Activated CD4-positive, alpha-beta T cell treated with anti-CD3 and anti-CD28 coated beads, Interleukin-2, amount 50 U/mL, for 48 hours (primary cell): ENCODE measurements at regions not wholly inside any gene's neighbourhood (a gene's known extent, or its start where the extent isn't known, plus 50 kb on each side); places are given as distances from the start of the nearest gene placed in this dataset.

Experiments
- DNase-seq, 2 experiments: peaks; one replicate each; pipeline ENCODE4 v3.0.0-alpha.2; 2020

GRCh38 chr6:4401408-4402368, 266.3 kb upstream of the ECI2 start:
- no peak for DNase-seq

GRCh38 chr6:4399656-4400055, 264.3 kb upstream of the ECI2 start:
- no peak for DNase-seq

- DNase-seq, result no peak
Observed at GRCh38 chr6:4398791-4399190, 263.4 kb upstream of the ECI2 start.

- no peak for DNase-seq
Observed at GRCh38 chr6:4397307-4397706, 261.9 kb upstream of the ECI2 start.

DNA sequence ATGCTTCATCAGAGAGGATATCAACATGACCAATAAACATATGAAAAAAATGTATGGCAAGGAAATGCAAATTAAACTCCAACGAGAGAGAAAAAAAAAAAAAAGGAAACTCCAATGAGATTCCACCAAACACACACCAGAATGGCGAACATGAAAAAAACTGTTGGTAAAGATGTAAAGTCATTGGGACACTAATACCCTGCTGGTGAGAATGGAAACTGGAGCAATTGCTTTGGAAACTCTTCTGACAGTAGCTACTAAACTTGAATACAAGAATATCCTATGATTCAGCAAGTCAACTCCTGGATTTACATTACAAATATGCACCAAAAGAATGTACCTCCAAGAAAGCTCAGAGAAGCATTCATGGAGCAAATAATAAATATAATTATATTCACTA, 260.7 kb upstream of the ECI2 start:
- no peak for DNase-seq

DNA sequence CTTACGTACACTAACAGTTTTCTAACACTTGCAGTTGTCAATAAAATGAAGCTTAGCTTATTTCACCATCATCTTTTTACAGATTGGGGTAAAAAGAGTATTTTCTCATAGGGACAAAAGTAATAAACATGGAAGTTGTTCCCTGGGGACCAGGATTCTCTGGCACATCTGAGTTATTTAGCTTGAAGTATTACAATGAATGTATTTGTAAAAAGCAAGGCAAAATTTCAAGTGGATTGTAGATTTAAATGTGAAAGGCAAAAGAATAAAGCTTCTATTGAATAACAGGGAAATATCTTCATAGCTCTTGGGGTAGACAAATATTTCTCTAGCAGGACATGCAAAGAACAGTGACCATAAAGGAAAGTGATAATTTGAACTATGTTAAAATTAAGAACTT, 260.0 kb upstream of the ECI2 start:
- no peak for DNase-seq

DNA sequence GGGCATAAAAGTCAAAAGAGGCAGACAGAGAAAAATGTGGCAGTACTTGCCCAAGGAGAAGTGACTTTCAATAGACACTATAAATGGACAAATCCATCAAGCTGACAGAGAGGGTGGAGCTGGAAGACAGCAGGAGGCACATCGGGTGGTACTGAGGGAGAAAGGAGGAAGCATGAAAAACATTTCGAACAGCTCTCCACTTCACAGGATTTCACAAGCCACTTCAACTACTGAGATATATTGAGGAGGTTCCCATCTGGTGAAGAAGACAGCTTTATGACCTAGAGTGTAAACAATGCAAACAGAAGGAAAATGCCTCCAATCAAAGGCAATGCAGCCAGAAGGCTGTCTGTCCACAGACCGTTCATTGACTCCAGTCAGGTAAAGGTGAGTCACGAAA, 259.4 kb upstream of the ECI2 start:
- no peak for DNase-seq

- DNase-seq, result no peak
Observed at GRCh38 chr6:4388675-4389074, 253.3 kb upstream of the ECI2 start.

GRCh38 chr6:4384656-4385055, 249.3 kb upstream of the ECI2 start:
- no peak for DNase-seq

DNA sequence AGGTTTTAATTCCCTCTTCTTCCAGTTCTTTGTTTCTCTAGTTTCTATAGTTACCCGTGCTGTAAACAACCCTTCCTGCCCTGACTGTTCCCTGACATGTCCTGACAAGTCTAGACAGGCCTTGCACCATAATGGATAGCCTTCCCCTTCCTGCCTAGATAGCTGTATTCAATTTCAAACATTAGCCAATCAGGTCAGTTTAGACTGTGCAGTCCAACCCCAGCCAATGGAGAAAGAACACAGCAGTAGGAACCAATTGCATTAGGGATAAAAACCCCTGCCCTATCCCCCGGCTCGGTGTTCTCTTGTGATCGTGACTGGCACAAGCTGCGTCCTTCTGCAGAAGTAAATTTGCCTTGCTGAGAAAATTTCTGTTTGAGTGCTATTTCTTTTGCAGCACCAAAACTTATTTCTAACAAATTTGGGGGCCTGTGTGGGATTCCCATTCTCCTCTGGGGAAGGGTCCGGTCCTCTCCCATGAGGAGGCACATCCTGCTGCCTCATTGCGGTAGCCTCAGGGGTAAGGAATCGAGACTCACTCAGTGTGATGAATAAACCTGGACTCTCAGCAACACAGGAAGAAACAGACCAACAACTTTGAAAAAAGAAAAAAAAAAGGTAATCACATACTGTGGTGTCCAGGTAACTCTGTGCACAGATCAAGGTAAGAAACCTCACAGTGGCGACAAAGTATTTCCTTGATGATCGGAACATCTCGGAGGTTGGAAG, 248.7 kb upstream of the ECI2 start:
- DNase-seq, result no peak

GRCh38 chr6:4382362-4382853, 247.0 kb upstream of the ECI2 start:
- DNase-seq, result no peak

- DNase-seq, result no peak
Observed at GRCh38 chr6:4381381-4381780, 246.0 kb upstream of the ECI2 start.

DNA sequence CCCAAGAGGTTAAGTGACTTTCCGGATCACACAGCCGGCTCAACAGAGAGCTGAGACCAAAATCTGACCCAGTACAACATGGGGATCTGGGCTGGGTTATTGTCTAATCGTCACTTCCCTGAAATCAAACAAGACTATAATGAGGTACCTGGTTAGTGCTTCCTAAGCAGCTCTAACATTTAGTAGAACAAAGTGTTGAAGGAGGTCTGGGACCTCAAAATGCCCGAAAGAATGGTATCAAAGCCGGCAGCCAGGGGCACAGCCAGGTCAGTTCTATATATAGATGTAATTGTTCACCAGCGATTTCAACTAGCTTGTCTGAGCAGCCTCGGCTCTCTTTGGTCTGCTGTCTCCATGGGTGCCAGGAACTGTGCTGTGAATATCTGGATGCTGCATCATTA, 245.5 kb upstream of the ECI2 start:
- DNase-seq, result no peak

DNA sequence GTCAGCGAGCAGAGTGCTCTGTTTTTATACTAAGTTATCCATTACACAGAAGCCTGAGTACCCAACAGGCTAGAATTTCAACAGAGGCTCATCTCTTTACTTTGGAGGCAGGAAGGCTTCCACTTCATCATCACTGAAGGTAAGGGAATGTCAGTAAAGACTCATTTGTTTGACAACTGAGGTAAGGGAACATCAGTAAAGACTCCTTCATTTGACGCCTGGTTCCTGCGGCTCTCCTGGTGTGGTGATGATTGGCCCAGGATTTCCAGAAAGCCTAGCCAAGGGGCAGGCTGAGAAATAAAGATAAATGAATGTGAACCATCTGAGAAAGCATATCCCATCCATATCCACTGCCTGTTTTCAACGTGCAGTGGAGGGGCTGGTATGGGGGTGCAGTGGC, 244.6 kb upstream of the ECI2 start:
- no peak for DNase-seq

- DNase-seq, result no peak
Observed at GRCh38 chr6:4378319-4378996, 243.1 kb upstream of the ECI2 start.

DNA sequence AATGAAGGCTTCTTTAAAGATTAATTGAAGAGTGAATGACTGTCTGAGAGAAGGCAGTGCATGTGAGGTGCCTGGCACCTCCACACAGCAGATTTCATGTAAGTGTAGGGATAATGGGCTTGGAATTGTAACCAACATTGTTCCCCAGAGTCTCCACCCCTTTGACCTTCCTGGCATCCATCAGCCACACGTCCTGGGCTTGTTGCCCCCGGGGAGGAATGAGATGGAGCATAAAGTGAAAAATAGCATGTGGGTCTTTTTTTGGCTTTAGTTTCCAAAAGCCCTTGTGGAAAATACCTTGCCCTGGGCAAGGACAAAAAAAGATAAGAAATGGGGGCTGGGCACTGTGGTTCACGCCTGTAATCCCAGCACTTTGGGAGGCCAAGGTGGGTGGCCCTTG, 242.2 kb upstream of the ECI2 start:
- DNase-seq, result no peak

GRCh38 chr6:4374216-4374615, 238.8 kb upstream of the ECI2 start:
- no peak for DNase-seq

GRCh38 chr6:4372866-4373265, 237.5 kb upstream of the ECI2 start:
- DNase-seq, result no peak

- DNase-seq, result no peak
Observed at GRCh38 chr6:4371207-4371921, 236.0 kb upstream of the ECI2 start.

- no peak for DNase-seq
Observed at GRCh38 chr6:4370066-4370465, 234.7 kb upstream of the ECI2 start.

DNA sequence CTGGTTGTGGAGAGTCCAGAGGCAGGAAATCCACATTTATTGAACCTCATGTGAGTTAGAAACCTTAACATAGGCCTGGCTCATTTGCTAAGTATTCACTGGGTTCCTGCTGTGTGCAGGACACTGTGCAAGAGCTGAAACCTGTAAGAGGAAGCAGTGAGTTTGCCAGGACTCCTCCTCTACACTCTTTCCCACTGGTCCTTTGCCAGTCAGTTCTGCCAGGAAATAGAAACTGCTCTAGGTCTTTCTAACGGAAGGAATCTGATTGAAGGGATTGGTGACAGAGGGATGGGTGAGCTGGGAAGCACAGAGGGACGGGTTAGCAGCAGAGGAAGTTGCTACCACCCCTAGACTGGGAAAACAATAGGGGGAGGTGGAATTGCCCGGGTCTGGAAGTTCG, 234.2 kb upstream of the ECI2 start:
- DNase-seq, result no peak

DNA sequence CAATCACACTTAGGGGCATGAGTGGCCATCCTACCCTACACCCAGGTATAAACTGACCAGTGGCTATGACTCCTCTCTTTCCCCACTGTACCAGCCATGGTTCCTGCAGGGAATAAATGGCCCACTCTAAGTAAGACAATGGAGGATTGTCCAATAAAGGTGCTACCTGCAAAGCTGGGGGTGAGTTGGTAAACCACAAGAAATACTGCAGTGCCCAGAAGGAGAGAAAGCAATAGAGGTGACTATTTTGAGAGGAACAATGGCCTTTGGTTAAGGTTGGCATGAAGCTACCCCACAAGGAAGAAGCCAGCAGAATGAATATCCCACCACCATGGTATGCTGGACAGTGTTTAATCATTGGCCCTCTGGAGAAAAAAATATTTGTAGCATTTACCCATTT, 233.3 kb upstream of the ECI2 start:
- DNase-seq, result no peak

GRCh38 chr6:4367643-4368042, 232.3 kb upstream of the ECI2 start:
- DNase-seq, result no peak
